Panc1 (cell line): ENCODE measurements at regions not wholly inside any gene's neighbourhood (a gene's known extent, or its start where the extent isn't known, plus 50 kb on each side); places are given as distances from the start of the nearest gene placed in this dataset.
"Not testable (repeated sequence)": the region's sequence is repeated elsewhere in the genome, so short reads cannot be mapped to it uniquely, and the experiment has no call there.

ENCODE experiments used
- ATAC-seq: fragments of 200-7000 bp; cut with Tn5 transposase; 2 replicates; pipeline ENCODE4 v1.9.1; 2020; ENCODE audit warnings: mild to moderate bottlenecking, moderate library complexity
- BruUV-seq: library from RNA; stranded (reverse); fragments of 400-500 nt; replicated peaks from 2 replicates; lab custom pipeline; 2021; lab: Mats Ljungman, UMichigan
- CTCF ChIA-PET: fragments of 300-600 bp; sonication (Branson Sonifier 250); formaldehyde crosslinking; loops from one replicate; lab custom pipeline; 2022; ENCODE audit warnings: antibody characterized with exemption; lab: Charles Lee
- POLR2A ChIA-PET: fragments of 300-600 bp; sonication (Branson Sonifier 250); formaldehyde crosslinking; loops from one replicate; lab custom pipeline; 2022; ENCODE audit warnings: antibody characterized with exemption; lab: Charles Lee
- DNase-seq: peaks from one replicate; pipeline ENCODE4 v3.0.0-alpha.2; 2010; ENCODE audit warnings: low read depth, low spot score
- H3K27ac ChIP-seq: 2 replicates; pipeline ENCODE4 v1.5.1; 2011; ENCODE audit warnings: mild to moderate bottlenecking, low read length, inconsistent platforms
- H3K27me3 ChIP-seq: fragments of 200-500 bp; sonication (Bioruptor generic); 2 replicates; pipeline ENCODE4 v1.6.0; 2014; ENCODE audit warnings: low read length, inconsistent platforms; ENCODE audit not compliant: control insufficient read depth, insufficient read depth
- H3K36me3 ChIP-seq: fragments of 200-500 bp; sonication (Bioruptor generic); 2 replicates; pipeline ENCODE4 v1.5.1; 2014; ENCODE audit warnings: inconsistent platforms, mild to moderate bottlenecking, low read length, moderate library complexity; ENCODE audit not compliant: control insufficient read depth, insufficient read depth
- H3K4me1 ChIP-seq: 2 replicates; pipeline ENCODE4 v1.5.1; 2011; ENCODE audit warnings: inconsistent platforms, mild to moderate bottlenecking, low read length, moderate library complexity; ENCODE audit not compliant: control insufficient read depth, insufficient read depth
- H3K4me3 ChIP-seq, 2 experiments: 2 replicates each; pipeline ENCODE4 v1.5.1; 2011 to 2012; ENCODE audit warnings: low read depth in 2 of 2, low read length in 2 of 2, mild to moderate bottlenecking in 2 of 2, inconsistent platforms in 1 of 2, moderate library complexity in 1 of 2
- H3K9me3 ChIP-seq: fragments of 200-500 bp; sonication (Bioruptor generic); 2 replicates; pipeline ENCODE4 v1.5.1; 2014; ENCODE audit warnings: low read depth, mild to moderate bottlenecking, inconsistent platforms, low read length, moderate library complexity; ENCODE audit not compliant: control insufficient read depth, insufficient read depth
- POLR2AphosphoS5 ChIP-seq: IDR thresholded peaks from 2 replicates; pipeline ENCODE4 v1.6.1; 2012; ENCODE audit warnings: mild to moderate bottlenecking, low read depth, low read length, moderate library complexity
- REST ChIP-seq, 2 experiments: IDR thresholded peaks; 2 replicates each; pipeline ENCODE4 v1.6.1; 2011 to 2012; ENCODE audit warnings: low read depth in 2 of 2, control low read depth in 1 of 2, low read length in 1 of 2, mild to moderate bottlenecking in 1 of 2, moderate library complexity in 1 of 2; ENCODE audit not compliant: insufficient read depth in 1 of 2
- SIN3A ChIP-seq: IDR thresholded peaks from 2 replicates; pipeline ENCODE4 v1.6.1; 2012; ENCODE audit warnings: low read depth, mild to moderate bottlenecking, low read length, moderate library complexity, borderline replicate concordance; ENCODE audit not compliant: insufficient read depth
- TCF7L2 ChIP-seq: IDR thresholded peaks from 2 replicates; pipeline ENCODE4 v1.6.1; 2011; ENCODE audit warnings: mild to moderate bottlenecking, low read depth, low read length, inconsistent platforms
- in situ Hi-C: cut with HindIII; loops from 2 replicates; pipeline ENCODE4 v1.10.0; 2016; ENCODE audit warnings: low sequenced_read_pairs, low pct_unique_long_range_greater_than_20kb
- intact Hi-C: fragments of 100-400 bp; cut with micrococcal nuclease; formaldehyde crosslinking; loops from one replicate; pipeline ENCODE4 v1.10.0; 2022; ENCODE audit not compliant: unreplicated experiment
- TF ChIP-seq, protein P1 (sequence below): fragments of 450-650 bp; IDR thresholded peaks from 2 replicates; pipeline ENCODE4 v1.5.1; 2017; ENCODE audit warnings: mild to moderate bottlenecking

DNA sequence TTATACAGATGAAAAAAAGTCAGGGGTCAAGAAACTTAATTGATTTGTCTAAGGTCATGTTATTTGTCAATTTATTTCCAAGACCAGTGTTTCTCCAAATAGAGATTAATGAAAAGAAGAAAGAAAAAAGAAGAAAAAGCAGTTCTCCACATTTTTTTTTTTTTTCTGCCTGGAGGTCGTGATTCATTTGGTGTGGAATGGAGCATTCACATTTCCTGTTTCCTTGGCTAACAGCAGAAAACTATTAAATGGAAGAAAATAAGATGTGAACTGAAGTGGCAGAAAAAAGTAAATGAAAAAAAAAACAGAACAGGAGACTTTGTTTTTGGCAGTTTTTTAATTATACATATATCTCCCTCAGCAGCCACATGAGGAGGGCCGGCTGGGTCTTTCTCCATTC is 470.8 kb upstream of the ZNF337 start:
- Histone ChIP-seq H3K9me3 (no peaks in the 10 kb centered on the region), H3K36me3 (no peaks in the 10 kb centered on the region), H3K4me3 (no peak overlapping the region), H3K27me3 (no peaks in the 10 kb centered on the region), H3K27ac (no peak overlapping the region), H3K4me1 (no peaks in the 10 kb centered on the region)
- TF ChIP-seq REST (IDR thresholded peaks at IDR 0.05; ENCODE audit: insufficient read depth in 1 of 2, low read depth in 2 of 2, low read length in 1 of 2) (no peak), POLR2AphosphoS5 (no peak), SIN3A (no peak), TCF7L2 (no peak)
- TF ChIP-seq, protein P1, sequence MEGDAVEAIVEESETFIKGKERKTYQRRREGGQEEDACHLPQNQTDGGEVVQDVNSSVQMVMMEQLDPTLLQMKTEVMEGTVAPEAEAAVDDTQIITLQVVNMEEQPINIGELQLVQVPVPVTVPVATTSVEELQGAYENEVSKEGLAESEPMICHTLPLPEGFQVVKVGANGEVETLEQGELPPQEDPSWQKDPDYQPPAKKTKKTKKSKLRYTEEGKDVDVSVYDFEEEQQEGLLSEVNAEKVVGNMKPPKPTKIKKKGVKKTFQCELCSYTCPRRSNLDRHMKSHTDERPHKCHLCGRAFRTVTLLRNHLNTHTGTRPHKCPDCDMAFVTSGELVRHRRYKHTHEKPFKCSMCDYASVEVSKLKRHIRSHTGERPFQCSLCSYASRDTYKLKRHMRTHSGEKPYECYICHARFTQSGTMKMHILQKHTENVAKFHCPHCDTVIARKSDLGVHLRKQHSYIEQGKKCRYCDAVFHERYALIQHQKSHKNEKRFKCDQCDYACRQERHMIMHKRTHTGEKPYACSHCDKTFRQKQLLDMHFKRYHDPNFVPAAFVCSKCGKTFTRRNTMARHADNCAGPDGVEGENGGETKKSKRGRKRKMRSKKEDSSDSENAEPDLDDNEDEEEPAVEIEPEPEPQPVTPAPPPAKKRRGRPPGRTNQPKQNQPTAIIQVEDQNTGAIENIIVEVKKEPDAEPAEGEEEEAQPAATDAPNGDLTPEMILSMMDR: no peak
- intact Hi-C loops (no loop called here), in situ Hi-C loops (no loop called here)
- ChIA-PET CTCF (no interaction called here), POLR2A (no interaction called here)
- ATAC-seq (no peak), DNase-seq (no peak)
- BruUV-seq: no TSS peak

GRCh38 chr20:26163890-26164289 is 467.2 kb upstream of the ZNF337 start:
- TF ChIP-seq SIN3A (no peak), REST (IDR thresholded peaks at IDR 0.05; ENCODE audit: insufficient read depth in 1 of 2, low read depth in 2 of 2, low read length in 1 of 2) (no peak), TCF7L2 (no peak), POLR2AphosphoS5 (no peak)
- TF ChIP-seq, protein P1: no peak
- CTCF ChIA-PET: no interaction called here
- no peaks in the 10 kb centered on the region for H3K9me3 ChIP-seq
- DNase-seq (no peak), ATAC-seq (no peak)
- H3K36me3 ChIP-seq: no peaks in the 10 kb centered on the region
- POLR2A ChIA-PET: no interaction called here
- H3K4me1 ChIP-seq: no peaks in the 10 kb centered on the region
- no peak overlapping the region for H3K4me3 ChIP-seq
- BruUV-seq: no TSS peak
- no peak overlapping the region for H3K27ac ChIP-seq
- in situ Hi-C loops: no loop called here
- no peaks in the 10 kb centered on the region for H3K27me3 ChIP-seq
- intact Hi-C loops: no loop called here

DNA sequence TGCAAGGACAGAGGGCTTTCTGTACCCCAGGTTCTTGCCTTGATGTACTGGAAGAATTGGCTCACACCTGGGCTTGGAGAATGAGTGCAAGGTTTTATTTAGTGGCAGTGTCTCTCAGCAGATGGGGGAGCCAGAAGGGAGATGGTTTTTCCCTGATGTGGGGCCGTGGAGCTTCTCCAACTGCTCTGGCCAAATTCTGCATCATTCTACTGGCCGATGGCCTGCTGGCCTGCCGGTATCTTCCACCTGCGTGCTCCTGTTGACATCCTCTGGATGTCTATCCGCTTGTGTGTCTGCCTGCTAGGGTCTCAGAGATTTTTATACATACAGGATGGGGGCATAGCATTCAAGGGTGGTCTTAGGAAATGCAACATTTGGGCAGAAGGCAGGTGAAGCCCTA is 466.5 kb upstream of the ZNF337 start:
- ATAC-seq, intact Hi-C loops: not testable (repeated sequence)

DNA sequence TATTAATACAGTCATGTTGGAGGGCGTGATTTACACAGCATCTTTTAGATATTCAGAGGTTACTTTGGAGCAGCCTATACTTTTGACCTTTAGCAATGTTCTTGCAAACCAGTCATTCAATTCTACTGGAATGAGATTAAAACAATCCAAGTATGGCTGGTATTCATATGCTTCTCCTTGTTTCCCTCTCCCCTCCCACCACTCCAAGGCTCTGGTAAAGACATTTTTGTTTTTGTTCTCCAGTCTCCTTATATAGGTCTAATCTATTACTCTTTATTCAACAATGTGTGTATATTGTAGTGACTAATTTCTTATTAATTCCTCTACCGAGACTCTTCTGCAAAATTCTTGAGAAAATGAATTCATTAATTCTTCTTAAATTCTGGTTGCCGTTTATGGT is 465.1 kb upstream of the ZNF337 start:
- H3K36me3 ChIP-seq, intact Hi-C loops, in situ Hi-C loops, BruUV-seq, H3K27ac ChIP-seq, ATAC-seq, H3K4me3 ChIP-seq, H3K4me1 ChIP-seq, DNase-seq, POLR2A ChIA-PET, CTCF ChIA-PET, H3K9me3 ChIP-seq, H3K27me3 ChIP-seq: not testable (repeated sequence)

More for the DNA sequence above, 466.5 kb upstream of the ZNF337 start:
- POLR2A ChIA-PET, H3K9me3 ChIP-seq, in situ Hi-C loops, DNase-seq, H3K36me3 ChIP-seq, BruUV-seq, H3K27ac ChIP-seq, H3K4me3 ChIP-seq, H3K27me3 ChIP-seq, CTCF ChIA-PET, H3K4me1 ChIP-seq: not testable (repeated sequence)
